Heart right ventricle (tissue), 16 donors: ENCODE measurements at regions not wholly inside any gene's neighbourhood (a gene's known extent, or its start where the extent isn't known, plus 50 kb on each side); places are given as distances from the start of the nearest gene placed in this dataset.

Experiments
- ATAC-seq, 8 donors: fragments of 200-7000 bp; cut with Tn5 transposase; one replicate each; pipeline ENCODE4 v1.9.1; 2020; ENCODE audit warnings: mild to moderate bottlenecking in 8 of 8, moderate library complexity in 8 of 8, moderate number of reproducible peaks in 1 of 8
- DNase-seq, 2 donors: peaks; one replicate each; pipeline ENCODE4 v3.0.0-alpha.2; 2020
- H3K27ac ChIP-seq, 10 donors: fragments of 200-600 bp; sonication (generic) in 2 of 10; one replicate each; pipeline versions ENCODE4 v1.5.0 to v1.8.0; 2020 to 2022; ENCODE audit warnings: mild to moderate bottlenecking in 3 of 10
- H3K27me3 ChIP-seq, 7 donors: fragments of 200-600 bp; one replicate each; pipeline ENCODE4 v1.8.0; 2021 to 2022; ENCODE audit warnings: mild to moderate bottlenecking in 2 of 7
- H3K36me3 ChIP-seq, 9 donors: fragments of 200-600 bp; sonication (generic) in 1 of 9; one replicate each; pipeline versions ENCODE4 v1.5.0 to v1.8.0; 2020 to 2022; ENCODE audit warnings: mild to moderate bottlenecking in 2 of 9
- H3K4me1 ChIP-seq, 9 donors: fragments of 200-600 bp; sonication (generic) in 1 of 9; one replicate each; pipeline versions ENCODE4 v1.5.0 to v1.8.0; 2020 to 2022; ENCODE audit warnings: mild to moderate bottlenecking in 4 of 9
- H3K4me3 ChIP-seq, 10 donors: fragments of 200-600 bp; sonication (generic) in 2 of 10; one replicate each; pipeline versions ENCODE4 v1.5.0 to v1.8.0; 2020 to 2022; ENCODE audit warnings: mild to moderate bottlenecking in 7 of 10, moderate library complexity in 2 of 10
- H3K9me3 ChIP-seq, 11 donors: fragments of 200-600 bp in 10 of 11; sonication (generic) in 2 of 11; one replicate each; pipeline versions ENCODE4 v1.5.0 to v1.8.0; 2013 to 2022; ENCODE audit warnings: mild to moderate bottlenecking in 2 of 11, control low read depth in 1 of 11, moderate library complexity in 1 of 11
- WGBS, 2 donors: extraction: QIAGEN DNeasy Blood & Tissue Kit; methylation state at CpG; one replicate each; pipeline ENCODE4 v1.1.7; 2013; ENCODE audit warnings: inconsistent platforms in 1 of 2; 5-methylcytosine and 5-hydroxymethylcytosine counted together
- intact Hi-C, 10 donors: fragments of 100-400 bp; cut with DNase I; formaldehyde crosslinking; loops; one replicate each; pipeline versions ENCODE4 v1.11.1 to v1.14.2; 2022
- TF ChIP-seq, protein P1 (sequence below), 9 donors: fragments of 200-600 bp; sonication (generic) in 2 of 9; IDR thresholded peaks; one replicate each; pipeline versions ENCODE4 v1.5.0 to v1.8.0; 2021 to 2022; ENCODE audit warnings: antibody characterized with exemption in 9 of 9, mild to moderate bottlenecking in 5 of 9, moderate library complexity in 1 of 9
- donor health status: Arrhythmogenic right ventricular cardiomyopathy.
- donor health status: ischemic (EF 13 %, LVEDD 7.1; RV severe dilation, severe dysfunction).
- donor health status: healthy with polysubstance abuse.
- donor health status: DM: no; HTN: yes; CAD: no.
- donor health status: DM: no; HTN: no; CAD: no.
- donor health status: ischemic (EF 25% LVEDD 6.9; RV normal size, moderate dysfunction).
- donor health status: ischemic (EF 25% LVEDD 5.7; RV mildly dilated, moderate dysfunction).
- donor health status: healthy.
- donor health status: DM: yes; HTN: yes; CAD: no.
- donor health status: Ischemic cardiomyopathy.
- donor health status: ischemic (EF 35%, LVEDD 5.7; RV mildly dilated, moderate dysfunction).
- donor health status: nonischemic (EF 11% LVEDD 7.7; RV severe dilation, severe dysfunction).
- donor health status: DM: yes; HTN: yes; CAD: no.
- donor health status: PGD.
- donor health status: ischemic (EF 29% LVEDD 5.4; RV normal size, mild dysfunction).
- donor health status: nonischemic (EF 23%, LVEDD 6.1; RV moderate dilation, normal function).

DNA sequence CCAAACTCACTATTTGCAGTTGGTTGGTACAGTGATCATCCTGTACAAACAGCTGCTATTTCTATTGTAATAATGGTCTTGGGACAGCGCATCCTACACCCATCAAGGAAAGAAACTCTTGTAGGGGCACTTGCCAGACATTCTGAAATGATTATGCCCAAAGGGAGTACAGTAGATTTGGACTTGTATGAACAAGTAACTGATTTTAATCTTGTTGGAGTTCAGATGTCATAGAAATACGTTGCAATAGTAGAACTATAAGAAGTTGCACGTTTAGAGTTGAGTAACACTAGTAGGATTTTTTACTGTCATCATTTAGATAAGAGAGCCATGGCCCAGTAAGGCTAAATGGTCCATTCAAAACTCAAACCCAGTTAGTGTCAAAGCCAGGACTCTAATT, 192.8 kb downstream of the SATB1 start:
- ATAC-seq (no peak), DNase-seq (no peak)
- 58 to 64% methylated on average over 3 of the region's 3 CpGs for WGBS, 2 donors
- H3K4me3 ChIP-seq, result no peak overlapping the region
- TF ChIP-seq, protein P1, sequence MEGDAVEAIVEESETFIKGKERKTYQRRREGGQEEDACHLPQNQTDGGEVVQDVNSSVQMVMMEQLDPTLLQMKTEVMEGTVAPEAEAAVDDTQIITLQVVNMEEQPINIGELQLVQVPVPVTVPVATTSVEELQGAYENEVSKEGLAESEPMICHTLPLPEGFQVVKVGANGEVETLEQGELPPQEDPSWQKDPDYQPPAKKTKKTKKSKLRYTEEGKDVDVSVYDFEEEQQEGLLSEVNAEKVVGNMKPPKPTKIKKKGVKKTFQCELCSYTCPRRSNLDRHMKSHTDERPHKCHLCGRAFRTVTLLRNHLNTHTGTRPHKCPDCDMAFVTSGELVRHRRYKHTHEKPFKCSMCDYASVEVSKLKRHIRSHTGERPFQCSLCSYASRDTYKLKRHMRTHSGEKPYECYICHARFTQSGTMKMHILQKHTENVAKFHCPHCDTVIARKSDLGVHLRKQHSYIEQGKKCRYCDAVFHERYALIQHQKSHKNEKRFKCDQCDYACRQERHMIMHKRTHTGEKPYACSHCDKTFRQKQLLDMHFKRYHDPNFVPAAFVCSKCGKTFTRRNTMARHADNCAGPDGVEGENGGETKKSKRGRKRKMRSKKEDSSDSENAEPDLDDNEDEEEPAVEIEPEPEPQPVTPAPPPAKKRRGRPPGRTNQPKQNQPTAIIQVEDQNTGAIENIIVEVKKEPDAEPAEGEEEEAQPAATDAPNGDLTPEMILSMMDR (IDR thresholded peaks at IDR 0.05), result no peak
- peaks cover 0 to 3% (median 0%) of the 10 kb centered on the region in 7 donors for H3K27me3 ChIP-seq
- H3K27ac ChIP-seq, result no peak overlapping the region
- intact Hi-C loops, result no loop called here
- peaks cover 0 to 21% (median 6%) of the 10 kb centered on the region in 9 donors for H3K4me1 ChIP-seq
- no peaks in the 10 kb centered on the region for H3K9me3 ChIP-seq
- no peaks in the 10 kb centered on the region for H3K36me3 ChIP-seq

DNA sequence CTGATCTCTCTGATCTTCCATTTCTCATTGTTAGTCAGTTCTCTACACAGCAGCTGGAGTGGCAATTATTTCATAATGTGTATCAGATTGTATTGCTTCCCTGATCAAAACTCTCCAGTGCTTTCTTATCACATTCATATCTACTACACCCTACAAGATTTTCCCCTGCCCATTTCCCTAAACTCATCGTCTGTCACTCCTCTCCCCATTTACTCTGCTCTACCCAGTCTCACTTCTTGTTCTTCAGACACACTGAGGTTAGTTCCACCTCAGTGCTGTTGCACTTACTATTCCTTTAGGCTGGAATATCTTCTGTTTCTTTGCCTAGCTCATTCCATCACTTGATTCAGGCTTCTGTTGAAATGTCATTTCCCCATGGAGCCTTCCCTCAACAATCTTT, 197.1 kb downstream of the SATB1 start:
- Histone ChIP-seq H3K27me3 (no peaks in the 10 kb centered on the region), H3K4me1 (peaks cover 0 to 8% (median 0%) of the 10 kb centered on the region in 9 donors), H3K4me3 (no peak overlapping the region), H3K36me3 (no peaks in the 10 kb centered on the region), H3K27ac (no peak overlapping the region), H3K9me3 (no peaks in the 10 kb centered on the region)
- no peak for DNase-seq
- no peak for ATAC-seq
- intact Hi-C loops, result no loop called here
- TF ChIP-seq, protein P1 (IDR thresholded peaks at IDR 0.05), result no peak
- 71 to 75% methylated on average over 1 of the region's 1 CpG for WGBS, 2 donors

DNA sequence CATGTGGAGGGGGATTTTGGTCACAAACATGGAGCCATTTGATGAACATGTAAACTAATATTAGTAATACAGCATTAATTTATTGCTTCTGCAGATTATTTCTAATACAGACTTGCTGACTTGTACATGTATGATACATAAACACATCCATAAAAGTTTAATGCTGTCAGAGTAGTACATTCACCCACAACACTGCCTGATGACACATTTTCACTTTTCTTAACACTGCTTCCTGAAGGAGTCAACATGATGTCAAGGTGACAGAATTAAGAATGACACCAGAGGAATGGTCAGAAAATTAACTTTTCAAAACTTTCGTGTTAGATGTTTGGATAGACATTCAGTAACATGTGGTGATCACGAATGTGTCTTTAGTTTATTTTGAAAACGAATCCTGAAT, 199.4 kb downstream of the SATB1 start:
- TF ChIP-seq, protein P1 (IDR thresholded peaks at IDR 0.05), result no peak
- Histone ChIP-seq H3K4me1 (peaks cover 0 to 8% (median 0%) of the 10 kb centered on the region in 9 donors), H3K27me3 (no peaks in the 10 kb centered on the region), H3K4me3 (no peak overlapping the region), H3K27ac (no peak overlapping the region), H3K9me3 (no peaks in the 10 kb centered on the region), H3K36me3 (no peaks in the 10 kb centered on the region)
- ATAC-seq (no peak), DNase-seq (no peak)
- 75 to 77% methylated on average over 3 of the region's 3 CpGs for WGBS, 2 donors
- intact Hi-C loops, result no loop called here

DNA sequence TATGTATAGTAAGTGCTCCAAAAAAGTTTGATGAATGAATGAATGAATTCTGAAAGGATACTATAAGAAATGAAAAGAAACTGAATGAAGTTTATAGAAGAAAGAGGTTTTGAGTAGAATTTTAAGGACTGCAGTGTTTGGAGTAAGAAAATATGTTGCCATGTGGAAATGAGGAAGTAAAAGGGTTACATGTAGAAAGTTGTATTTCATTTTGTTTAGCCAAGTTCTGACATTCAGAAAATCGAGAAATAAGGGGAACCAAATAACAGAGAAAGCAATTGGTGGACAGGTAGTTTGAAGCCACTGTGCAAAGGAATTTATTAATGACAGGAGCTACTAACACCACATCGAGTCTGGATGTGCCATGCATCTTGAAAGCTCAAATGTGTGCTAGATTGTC, 200.7 kb downstream of the SATB1 start:
- WGBS, 2 donors, result 60 to 75% methylated on average over 2 of the region's 2 CpGs
- DNase-seq, result no peak
- no peak for ATAC-seq
- Histone ChIP-seq H3K36me3 (no peaks in the 10 kb centered on the region), H3K4me1 (peaks cover 0 to 8% (median 0%) of the 10 kb centered on the region in 9 donors), H3K4me3 (no peak overlapping the region), H3K27ac (no peak overlapping the region), H3K27me3 (no peaks in the 10 kb centered on the region), H3K9me3 (no peaks in the 10 kb centered on the region)
- intact Hi-C loops, result no loop called here
- TF ChIP-seq, protein P1 (IDR thresholded peaks at IDR 0.05), result no peak
